AG09319 (cell line): ENCODE measurements at regions not wholly inside any gene's neighbourhood (a gene's known extent, or its start where the extent isn't known, plus 50 kb on each side); places are given as distances from the start of the nearest gene placed in this dataset.

Source experiments
- DNase-seq: peaks from one replicate; pipeline ENCODE4 v3.0.0-alpha.2; 2010; ENCODE audit warnings: low read depth; ENCODE audit errors: extremely low read depth
- CTCF ChIP-seq: IDR thresholded peaks from 2 replicates; pipeline ENCODE4 v1.5.1; 2011; ENCODE audit warnings: low read depth, mild to moderate bottlenecking, inconsistent platforms, low read length, moderate library complexity

GRCh38 chr2:144959416-144959815 is 439.5 kb upstream of the ZEB2 start:
- no peak for TF ChIP-seq CTCF
- no peak for DNase-seq

- DNase-seq, result peak; percentile 45
- TF ChIP-seq CTCF, result no peak
Measured at GRCh38 chr2:144950899-144951560, 431.1 kb upstream of the ZEB2 start.

- TF ChIP-seq CTCF, result no peak
- DNase-seq, result no peak
Measured at GRCh38 chr2:144948205-144948855, 428.4 kb upstream of the ZEB2 start.

GRCh38 chr2:144947709-144948037 is 427.8 kb upstream of the ZEB2 start:
- DNase-seq, result no peak
- TF ChIP-seq CTCF, result no peak

- no peak for DNase-seq
- no peak for TF ChIP-seq CTCF
Measured at GRCh38 chr2:144946263-144946662, 426.3 kb upstream of the ZEB2 start.

- TF ChIP-seq CTCF, result no peak
Measured at GRCh38 chr2:144944546-144945220, 424.8 kb upstream of the ZEB2 start.

GRCh38 chr2:144943986-144944385 is 424.1 kb upstream of the ZEB2 start:
- no peak for DNase-seq
- no peak for TF ChIP-seq CTCF

More at GRCh38 chr2:144944546-144945220, 424.8 kb upstream of the ZEB2 start:
- no peak for DNase-seq
